ENCODE measurements at regions not wholly inside any gene's neighbourhood (a gene's known extent, or its start where the extent isn't known, plus 50 kb on each side); places are given as distances from the start of the nearest gene placed in this dataset.
A peak's percentile ranks its signal among the peaks of the same experiment; 100 is the strongest.

DNA sequence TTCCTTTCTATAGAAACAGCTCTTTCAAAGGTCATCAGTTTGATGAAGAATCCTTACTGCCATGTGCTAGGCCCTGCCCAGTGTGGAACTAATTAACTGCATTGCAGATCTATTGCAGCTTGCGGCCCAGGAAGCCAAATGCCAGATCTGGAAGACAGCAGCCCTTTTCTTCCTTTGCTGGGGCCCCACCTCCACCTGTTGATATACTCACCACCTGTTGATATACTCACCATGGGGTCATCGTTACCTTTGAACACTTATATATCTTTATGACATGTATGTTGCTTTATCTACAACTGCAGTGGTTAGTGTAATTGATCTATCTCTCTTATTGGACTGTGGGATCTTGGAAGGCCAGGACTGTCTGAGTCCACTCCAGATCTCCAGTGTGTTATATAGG is 292.5 kb downstream of the ATP23 start:
- intact Hi-C loops (cut with DNase I) = no loop called here
- no peak for ATAC-seq
- DNase-seq (ENCODE audit: missing footprints) = no peak

DNA sequence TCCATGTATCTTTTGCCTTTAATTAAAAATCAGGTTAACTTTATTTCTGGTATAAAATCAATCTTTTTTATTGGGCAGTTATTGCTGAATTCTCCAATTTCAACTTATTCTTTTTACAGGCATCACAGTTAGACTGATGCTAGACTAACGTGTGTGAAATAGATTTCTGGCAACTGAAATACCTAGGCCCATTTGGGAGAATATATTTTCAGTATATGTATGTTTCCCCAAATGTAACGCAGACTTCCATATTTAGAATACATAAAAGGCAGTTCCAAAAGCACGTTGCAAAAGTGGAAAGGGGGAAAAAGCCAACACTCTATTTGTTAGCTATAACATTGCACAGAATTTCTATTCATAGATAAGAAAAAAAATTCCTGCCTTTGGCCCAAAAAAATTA is 297.0 kb downstream of the ATP23 start:
- DNase-seq (ENCODE audit: missing footprints) (no peak), ATAC-seq (no peak)
- intact Hi-C loops (cut with DNase I) = no loop called here

DNA sequence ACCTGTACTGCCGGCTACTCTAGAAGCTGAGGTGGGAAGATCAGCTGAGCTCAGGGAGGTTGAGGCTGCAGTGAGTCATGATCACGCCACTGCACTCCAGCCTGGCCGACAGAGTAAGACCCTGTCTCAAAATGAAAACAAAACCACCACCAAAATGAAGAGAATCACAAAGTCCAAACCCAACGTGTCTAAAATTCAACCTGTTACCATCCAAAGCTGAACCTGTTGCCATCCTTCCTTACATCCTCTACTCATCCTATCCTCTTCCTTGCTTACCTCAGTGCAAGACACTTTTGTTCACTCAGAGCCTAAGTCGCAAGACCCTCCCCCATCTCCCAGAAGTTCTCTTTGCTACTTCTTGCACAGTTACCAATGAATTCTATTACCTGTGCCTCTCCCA is 299.7 kb downstream of the ATP23 start:
- intact Hi-C loops (cut with DNase I) = no loop called here
- no peak for ATAC-seq
- no peak for DNase-seq (ENCODE audit: missing footprints)

DNA sequence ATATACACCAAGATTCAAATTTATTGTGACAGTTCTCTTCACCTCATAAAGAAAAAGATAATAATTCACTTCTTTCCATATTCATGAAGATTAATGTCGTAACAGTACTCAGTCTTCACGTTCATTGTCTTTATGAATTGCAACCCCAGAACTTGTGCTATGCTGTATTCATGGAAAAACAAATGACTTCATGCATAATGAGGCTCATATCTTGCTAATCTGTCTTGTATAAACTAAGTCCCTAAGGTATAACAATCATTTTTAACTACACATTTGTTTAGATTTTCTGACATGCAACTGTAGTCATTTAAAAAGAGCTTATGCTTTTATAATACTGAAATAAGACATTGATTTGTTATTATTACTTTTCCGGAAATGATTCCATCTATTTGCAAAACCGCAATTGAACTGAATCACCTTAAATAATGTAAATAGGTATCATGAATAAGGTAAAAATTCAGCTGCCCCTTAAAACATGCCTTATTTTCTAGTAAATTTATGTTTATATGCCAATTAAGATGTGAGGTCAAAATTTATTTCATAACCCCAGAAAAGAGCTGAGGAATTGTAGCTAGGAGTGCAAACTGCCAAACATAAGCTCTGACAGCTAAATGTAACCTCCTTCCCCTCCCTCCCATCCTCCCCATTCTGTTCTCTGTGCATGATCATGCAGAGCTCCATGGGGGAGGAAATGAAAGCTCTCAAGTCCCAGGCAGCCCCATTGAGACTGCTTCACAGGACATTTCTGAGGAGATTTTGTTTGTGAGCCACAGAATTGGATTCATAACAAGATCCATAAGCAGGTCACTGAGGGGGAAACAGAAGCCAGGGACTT is 301.6 kb downstream of the ATP23 start:
- no peak for ATAC-seq
- no peak for DNase-seq (ENCODE audit: missing footprints)

DNA sequence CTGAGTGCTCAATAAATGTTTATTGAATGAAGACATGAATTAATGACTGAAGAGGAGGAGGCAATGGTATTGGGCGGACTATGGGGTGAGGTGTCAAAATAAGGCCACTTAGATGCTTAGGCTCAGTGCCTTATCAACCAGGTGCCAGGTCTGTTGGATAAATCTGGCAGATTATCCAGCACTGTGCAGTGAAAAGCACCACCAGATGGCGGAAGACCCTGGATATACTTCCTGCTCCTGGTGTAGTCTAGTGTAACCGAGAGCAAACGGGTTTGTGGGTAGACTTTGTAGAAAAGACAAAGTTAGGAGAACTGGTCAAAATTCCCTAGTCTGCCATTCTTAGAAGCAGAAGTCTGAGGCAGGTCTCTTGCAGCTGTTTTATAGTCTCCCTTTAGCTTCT is 306.3 kb downstream of the ATP23 start:
- DNase-seq (ENCODE audit: missing footprints) = no peak
- ATAC-seq = no peak
- intact Hi-C loops (cut with DNase I) = no loop called here

More for the DNA sequence above, 301.6 kb downstream of the ATP23 start:
- intact Hi-C loops (cut with DNase I) = no loop called here

DNA sequence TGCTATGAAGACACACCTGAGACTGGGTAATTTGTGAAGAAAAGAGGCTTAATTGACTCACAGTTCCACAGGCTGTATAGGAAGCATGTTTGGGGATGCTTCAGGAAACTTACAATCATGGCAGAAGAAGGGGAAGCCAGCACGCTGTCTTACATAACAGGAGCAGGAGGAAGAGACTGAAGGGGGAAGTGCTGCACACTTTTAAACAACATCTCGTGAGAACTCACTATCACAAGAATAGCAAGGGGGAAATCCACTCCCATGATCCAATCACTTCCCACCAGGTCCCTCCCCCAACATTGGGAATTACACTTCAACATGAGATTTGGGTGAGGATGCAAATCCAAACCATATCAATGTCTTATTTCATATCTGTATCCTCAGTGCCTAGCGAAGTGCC is 307.2 kb downstream of the ATP23 start:
- ATAC-seq (no peak), DNase-seq (ENCODE audit: missing footprints) (no peak)
- intact Hi-C loops (cut with DNase I) = no loop called here

DNA sequence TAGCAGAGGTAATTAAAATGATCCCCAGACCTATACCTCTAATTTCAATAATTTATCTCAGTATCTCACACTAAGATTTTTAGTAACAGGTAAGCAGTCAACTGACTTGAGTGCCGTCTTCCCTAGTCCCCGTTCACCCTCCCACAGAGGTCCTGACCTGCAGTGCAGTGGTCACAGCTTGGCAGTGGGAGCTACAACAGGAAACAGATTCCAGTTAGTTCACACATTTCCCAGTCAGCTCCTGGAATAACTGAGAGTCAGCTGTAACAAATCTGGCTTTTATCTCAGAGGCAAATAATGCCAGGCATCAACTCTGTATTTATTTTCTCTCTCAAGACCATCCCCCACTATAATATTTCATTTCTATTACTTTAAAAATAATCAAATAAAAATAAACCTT is 308.2 kb downstream of the ATP23 start:
- intact Hi-C loops (cut with DNase I) = no loop called here
- no peak for ATAC-seq

DNA sequence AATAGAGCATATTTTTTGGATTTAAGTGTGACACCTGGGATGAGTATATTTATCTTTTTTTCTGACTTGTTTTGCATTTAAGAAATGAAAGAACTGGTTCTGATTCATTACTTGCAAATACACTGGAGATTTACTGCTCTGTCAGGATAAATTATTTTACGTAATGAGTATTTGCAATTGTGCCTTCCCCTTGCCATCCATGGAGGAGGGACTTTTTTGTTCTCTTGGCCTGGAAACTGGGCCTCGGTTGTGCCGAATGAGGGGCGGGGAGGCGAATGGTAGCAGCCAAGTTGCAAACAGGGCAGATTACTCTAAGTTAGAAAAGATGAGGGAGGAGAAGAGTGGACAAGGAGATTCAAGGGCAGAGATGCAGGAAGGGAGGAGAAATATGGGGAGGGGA is 308.7 kb downstream of the ATP23 start:
- DNase-seq (ENCODE audit: missing footprints) (no peak), ATAC-seq (no peak)
- intact Hi-C loops (cut with DNase I) = no loop called here

More for the DNA sequence above, 308.2 kb downstream of the ATP23 start:
- DNase-seq (ENCODE audit: missing footprints) = no peak

DNA sequence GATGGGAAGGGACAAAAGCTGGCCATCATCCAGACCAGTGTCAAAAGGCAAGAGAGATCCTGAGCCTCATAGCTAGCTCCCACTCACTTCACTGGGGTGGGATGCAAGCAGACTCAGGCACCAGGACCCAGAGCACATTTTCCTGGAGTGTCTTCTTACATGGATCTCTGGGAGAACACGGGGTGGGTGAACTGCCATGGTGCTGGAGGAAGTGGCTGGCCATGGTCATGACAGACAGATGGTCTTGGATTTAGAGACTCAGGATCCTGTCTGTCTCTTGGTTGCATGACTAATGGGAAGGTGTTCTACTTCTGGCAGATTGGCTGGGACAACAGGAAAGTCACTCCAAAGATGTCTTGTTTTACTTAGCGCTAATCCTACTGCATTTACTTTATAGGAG is 311.5 kb downstream of the ATP23 start:
- DNase-seq (ENCODE audit: missing footprints) (no peak), ATAC-seq (no peak)
- intact Hi-C loops (cut with DNase I) = no loop called here

DNA sequence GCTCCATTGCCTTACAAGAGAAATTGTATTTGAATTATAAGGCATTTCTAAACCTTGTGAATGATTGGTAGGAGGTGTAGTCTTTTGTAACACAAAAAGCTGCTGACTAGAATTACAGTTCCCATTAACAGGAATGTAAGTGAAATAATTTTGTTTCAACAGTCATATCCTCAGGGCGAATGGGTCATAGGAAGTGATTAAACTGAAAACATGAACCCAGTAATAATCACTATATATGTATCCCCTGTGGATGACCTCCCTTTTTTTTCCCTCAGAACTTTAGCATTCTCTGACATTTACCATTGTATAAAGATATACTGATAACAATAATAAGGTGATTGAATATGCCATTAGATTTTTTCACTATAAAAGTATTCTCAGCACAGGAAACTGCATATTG is 312.3 kb downstream of the ATP23 start:
- intact Hi-C loops (cut with DNase I) = no loop called here
- ATAC-seq (no peak), DNase-seq (ENCODE audit: missing footprints) (no peak)

DNA sequence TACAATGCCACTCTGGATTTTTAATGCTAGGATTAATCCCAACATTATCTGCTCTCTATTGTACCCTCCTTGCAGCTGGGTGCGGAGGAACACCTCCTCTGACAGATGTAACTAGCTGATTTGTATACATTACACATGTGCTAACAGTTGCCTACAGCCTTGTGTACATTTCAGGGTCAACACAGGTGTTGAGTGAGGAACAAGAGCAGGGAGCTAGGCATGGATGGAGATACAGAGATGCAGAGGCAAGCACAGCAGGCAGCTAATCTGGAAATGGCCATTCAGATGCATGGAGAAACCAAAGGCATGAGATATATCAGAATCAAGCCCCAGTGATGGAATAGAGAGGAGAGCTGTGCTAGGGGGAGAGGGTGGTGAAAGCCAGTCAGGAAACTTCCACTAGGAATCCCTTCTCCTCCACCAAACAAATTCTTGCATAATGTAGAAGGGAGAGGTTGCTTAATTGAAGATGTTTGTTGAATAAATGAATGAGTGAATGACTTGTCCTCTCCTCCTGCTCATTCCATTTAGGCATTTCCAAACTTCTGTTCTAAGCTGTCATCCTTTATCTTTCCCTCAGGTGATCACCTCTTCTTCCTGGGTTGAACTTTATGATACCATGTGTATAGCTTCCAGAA is 313.2 kb downstream of the ATP23 start:
- DNase-seq (ENCODE audit: missing footprints) (no peak), ATAC-seq (no peak)
- intact Hi-C loops (cut with DNase I) = no loop called here

DNA sequence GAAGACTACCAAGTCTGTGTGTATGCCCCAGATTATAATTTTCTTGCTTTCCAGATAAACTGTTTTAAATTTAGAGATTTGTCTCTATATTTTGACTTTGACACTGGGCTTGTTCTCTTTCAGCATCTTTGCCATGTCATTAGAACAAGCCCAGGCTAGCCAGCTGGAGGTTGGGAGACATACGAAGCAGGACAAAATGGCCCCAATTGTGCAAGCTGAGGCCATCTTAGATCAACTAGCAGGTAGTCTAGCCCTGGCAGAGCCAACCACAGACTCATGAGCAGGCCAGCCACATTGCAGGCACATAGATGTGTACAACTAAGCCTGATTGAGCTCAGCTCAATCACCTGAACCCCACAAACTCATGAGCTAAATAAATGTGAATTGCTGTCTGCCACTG is 321.4 kb downstream of the ATP23 start:
- DNase-seq (ENCODE audit: missing footprints) = no peak
- ATAC-seq = no peak
- intact Hi-C loops (cut with DNase I) = no loop called here

DNA sequence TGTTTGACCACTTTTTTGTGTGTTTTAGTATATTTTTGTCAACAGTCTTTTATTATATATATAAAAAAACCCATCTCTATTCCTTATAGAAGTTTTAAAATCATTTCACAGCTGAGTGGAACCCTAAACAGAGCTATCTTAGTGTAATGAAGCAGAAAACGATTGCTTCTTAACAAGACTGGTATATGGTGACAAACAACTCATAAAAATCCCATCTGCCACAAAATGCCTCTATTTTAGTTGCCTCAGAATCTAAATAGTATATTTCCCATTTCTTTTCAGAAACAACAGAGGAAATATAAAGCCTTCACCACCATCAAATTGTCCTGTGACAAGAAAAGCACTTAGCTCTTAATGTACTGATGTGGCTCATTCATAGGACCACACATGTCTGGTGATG is 322.4 kb downstream of the ATP23 start:
- no peak for ATAC-seq
- DNase-seq (ENCODE audit: missing footprints) = no peak
- intact Hi-C loops (cut with DNase I) = no loop called here

DNA sequence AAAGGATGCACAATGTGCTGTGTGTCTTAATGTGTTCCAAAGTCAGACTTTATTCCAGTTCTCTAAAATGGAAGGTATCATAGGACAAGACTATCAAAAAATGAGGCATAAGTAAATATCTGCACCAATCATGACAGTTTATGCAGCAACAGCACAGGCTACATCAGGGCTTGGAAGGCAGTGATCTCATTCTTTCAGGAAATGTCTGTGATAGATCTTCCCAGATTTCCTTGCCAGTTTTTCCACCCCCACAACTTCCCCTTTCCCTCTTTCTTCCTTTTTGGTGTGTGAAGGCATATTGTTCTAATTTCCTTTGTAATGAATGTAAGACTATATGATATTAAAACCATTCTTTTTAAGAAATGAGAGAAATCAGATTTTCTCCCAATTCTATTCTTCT is 326.7 kb downstream of the ATP23 start:
- no peak for DNase-seq (ENCODE audit: missing footprints)
- intact Hi-C loops (cut with DNase I) = no loop called here
- ATAC-seq = no peak

DNA sequence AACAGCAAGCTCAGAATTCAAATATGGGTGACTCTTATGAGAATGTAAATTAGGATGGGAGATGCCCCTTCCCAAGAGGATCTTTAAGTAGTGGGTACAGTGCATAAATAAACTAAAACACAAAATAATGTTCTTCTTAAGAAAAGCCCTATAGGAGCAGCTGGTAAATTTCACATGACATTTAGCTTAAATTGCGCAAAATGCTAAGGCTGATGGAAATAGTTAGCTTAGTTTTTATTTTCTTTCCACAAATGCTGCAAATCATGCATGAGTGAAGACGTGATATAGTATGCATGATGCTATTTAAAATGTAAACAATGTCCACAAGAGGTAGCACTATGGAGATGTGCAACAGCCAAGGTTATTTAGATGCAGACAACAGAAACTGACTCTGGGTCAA is 328.1 kb downstream of the ATP23 start:
- intact Hi-C loops (cut with DNase I) = no loop called here
- ATAC-seq (no peak), DNase-seq (ENCODE audit: missing footprints) (no peak)

DNA sequence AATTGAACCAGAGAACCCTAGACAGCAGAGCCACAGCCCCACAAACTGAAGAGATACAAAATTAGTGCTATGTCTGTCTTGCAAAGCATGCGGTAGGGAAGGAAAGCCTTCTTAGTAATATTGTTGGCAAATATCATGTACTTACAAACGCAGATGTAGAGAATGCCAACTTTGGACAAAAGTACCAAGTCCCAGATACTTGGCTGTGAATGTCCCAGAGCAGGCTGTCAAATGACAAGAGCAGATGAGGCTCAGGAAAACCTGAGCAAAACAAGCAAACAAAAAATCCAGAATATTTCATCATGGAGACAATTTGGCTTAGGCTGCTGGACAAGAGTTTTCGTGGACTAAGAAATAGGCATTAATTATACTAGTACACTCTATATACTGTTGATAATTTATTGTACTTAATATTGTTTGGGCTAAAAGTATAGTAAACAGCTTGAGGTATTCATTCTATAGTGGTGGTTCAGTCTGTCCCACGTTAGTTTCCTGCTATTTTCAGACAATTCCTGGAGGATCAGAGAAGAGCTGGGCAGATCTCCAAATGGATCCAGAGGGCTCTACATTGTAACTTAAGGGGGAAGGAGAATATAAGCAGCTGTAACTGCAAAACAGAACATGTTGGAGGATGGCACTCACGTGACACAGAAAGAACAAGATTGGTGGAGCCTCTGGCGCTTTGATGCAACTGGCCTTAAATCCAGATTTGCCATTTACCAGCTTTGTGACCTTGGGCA is 329.8 kb downstream of the ATP23 start:
- DNase-seq (ENCODE audit: missing footprints) (no peak), ATAC-seq (no peak)
- intact Hi-C loops (cut with DNase I) = no loop called here

DNA sequence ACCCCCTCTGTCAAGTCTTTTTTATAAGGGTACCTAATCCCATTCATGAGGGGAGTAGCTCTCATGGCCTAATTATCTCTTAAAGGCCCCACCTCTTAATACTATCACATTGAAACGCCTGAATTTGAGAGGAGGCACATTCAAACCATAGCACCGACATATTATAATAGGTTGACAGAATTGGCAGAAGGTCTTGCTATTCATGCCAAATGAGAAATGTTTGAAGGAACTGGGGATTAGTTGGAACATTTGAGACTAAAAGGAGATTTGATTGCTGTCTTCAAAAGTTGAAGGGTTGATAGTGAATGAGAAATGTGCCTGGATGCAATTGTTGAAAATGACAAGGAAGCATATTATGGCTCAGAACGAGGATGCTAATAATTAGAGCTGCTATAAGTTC is 331.1 kb downstream of the ATP23 start:
- no peak for ATAC-seq
- intact Hi-C loops (cut with DNase I) = no loop called here
- DNase-seq (ENCODE audit: missing footprints) = no peak

DNA sequence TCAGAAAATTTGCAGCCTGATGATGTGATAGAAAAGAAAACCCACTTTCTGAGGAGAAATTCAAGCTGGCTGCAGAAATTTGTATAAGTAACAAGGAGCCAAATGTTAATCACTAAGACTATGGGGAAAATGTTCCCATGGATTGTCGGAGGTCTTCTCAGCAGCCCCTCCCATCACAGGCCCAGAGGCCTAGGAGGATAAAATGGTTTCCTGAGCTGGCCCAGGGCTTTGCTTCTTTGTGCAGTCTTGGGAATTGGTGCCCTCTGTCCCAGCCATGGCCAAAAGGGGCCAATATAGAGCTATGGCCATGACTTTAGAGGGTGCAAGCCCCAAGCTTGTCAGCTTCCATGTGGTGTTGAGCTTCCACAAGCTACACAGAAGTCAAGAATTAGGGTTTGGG is 335.9 kb downstream of the ATP23 start:
- ATAC-seq (no peak), DNase-seq (ENCODE audit: missing footprints) (no peak)
- intact Hi-C loops (cut with DNase I) = no loop called here

DNA sequence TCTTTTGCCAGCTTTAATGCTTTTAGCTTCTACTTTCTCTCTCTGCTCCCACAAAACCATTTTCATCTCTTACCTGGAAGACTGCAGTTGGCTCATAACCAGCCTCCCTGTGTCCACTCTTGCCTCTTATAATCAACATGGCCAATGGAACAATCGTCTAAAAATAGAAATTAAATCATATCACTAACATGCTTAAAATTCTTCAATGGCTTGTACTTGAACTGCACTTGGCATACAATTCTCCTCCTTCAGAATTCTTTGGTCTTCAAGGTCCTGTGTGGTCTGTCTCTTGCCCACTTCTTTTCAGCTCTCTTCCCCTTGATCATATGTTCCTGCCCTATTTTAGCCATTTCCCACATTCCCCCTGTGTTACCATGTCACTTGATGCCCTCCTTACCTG is 342.2 kb downstream of the ATP23 start:
- peak; percentile 52 for ATAC-seq
- intact Hi-C loops (cut with DNase I) = loop anchor here (10.0 kb wide), 1 partner anchor 179 kb away; no protein-coding TSS in a partner anchor
- DNase-seq (ENCODE audit: missing footprints) = no peak

DNA sequence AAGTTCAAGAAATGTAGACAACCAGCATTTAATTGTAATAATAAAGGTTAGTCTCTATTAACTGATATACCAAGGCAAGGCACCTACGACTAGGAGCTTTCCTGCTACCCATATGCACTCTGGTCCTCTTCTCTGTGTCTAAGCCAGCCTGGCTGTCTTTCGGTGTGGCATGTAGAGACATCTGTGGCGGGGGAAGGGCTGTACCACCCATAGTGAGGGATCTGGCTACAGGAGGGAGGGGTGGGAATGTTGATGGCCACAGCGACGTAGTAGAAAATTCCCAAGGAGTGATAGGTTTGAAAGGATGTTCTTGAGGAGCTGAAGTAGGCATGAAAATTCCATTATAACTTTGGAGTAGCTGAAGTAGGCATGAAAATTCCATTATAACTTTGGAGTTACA is 344.2 kb downstream of the ATP23 start:
- intact Hi-C loops (cut with DNase I) = loop anchor here (10.0 kb wide), 1 partner anchor 181 kb away; no protein-coding TSS in a partner anchor
- no peak for DNase-seq (ENCODE audit: missing footprints)
- no peak for ATAC-seq
